ENCODE measurements at regions not wholly inside any gene's neighbourhood (a gene's known extent, or its start where the extent isn't known, plus 50 kb on each side); places are given as distances from the start of the nearest gene placed in this dataset.

DNA sequence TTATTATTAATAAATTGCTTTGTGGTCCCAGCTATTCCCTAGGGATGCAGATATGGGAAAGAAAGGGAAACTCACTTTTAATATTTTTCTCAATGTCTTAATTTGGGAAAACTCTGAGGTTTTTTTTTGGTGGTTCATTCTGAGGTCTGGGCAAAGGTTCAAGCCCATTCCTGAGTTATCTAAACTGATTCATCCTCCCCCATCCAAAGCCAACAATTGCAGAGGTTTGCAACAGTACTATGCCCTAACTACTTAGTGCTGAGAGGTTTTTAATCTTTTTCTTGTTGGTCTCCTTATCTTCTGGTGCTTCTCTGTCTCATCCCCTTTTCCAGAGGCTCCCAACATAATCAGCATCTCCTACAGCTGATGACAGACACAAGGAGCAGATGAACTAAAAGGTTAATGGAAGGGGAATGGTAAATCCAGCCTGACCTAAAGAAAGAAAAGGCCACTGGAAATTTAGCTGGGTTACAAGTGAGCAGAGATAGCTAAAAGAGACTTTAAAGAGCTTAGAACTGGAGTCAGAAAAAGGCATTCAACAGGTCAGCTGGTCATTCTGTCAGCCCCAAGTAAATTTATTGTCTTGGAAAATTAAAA is 390.4 kb downstream of the TGFB2 start:
- in situ Hi-C loops (cut with HindIII; ENCODE audit: low pct_unique_long_range_greater_than_20kb, low sequenced_read_pairs), result no loop called here
- TF ChIP-seq JUND (IDR thresholded peaks at IDR 0.05; ENCODE audit: low read depth), result no peak
- no peak for DNase-seq (ENCODE audit: low read depth in 1 of 2, low spot score in 1 of 2)

DNA sequence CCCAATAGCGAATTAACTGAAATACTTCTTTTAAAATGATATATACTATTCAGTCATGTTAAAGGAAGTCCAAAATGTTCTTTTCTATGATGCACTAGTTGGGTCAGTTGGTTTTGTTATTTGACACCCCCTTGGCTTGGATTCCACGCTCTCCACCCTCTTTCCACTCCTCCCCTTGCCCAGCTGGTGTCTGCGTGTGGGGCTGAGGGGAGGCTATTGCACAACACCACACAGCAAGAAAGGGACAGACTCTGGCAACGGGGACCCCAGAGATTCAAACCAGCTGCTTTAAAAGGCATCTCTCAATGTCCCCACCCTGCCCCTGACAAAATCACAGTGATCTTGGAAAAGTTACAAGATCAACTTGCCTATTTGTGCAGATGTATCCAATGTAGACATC is 394.3 kb downstream of the TGFB2 start:
- in situ Hi-C loops (cut with HindIII; ENCODE audit: low pct_unique_long_range_greater_than_20kb, low sequenced_read_pairs), result no loop called here
- no peak for DNase-seq (ENCODE audit: low read depth in 1 of 2, low spot score in 1 of 2)
- TF ChIP-seq JUND (IDR thresholded peaks at IDR 0.05; ENCODE audit: low read depth), result no peak

DNA sequence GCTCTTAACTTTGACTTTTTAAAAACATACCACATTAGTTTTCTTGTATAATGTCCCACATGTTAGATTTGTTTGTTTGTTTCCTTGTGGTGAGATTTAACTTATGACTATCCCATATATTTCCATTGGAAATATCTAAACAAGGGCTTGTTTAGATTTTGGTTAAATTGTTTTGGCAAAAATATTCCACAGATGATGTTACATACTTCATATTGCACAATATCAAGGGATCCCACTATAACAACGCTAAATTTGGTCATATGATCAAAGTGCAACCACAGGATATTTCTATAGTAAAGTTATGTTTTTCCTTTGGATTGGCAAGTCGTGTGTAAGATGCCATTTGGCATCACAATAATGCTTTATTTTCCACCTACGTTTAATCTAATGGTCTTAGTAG is 396.7 kb downstream of the TGFB2 start:
- no peak for TF ChIP-seq JUND (IDR thresholded peaks at IDR 0.05; ENCODE audit: low read depth)
- DNase-seq (ENCODE audit: low read depth in 1 of 2, low spot score in 1 of 2), result no peak
- in situ Hi-C loops (cut with HindIII; ENCODE audit: low pct_unique_long_range_greater_than_20kb, low sequenced_read_pairs), result no loop called here

DNA sequence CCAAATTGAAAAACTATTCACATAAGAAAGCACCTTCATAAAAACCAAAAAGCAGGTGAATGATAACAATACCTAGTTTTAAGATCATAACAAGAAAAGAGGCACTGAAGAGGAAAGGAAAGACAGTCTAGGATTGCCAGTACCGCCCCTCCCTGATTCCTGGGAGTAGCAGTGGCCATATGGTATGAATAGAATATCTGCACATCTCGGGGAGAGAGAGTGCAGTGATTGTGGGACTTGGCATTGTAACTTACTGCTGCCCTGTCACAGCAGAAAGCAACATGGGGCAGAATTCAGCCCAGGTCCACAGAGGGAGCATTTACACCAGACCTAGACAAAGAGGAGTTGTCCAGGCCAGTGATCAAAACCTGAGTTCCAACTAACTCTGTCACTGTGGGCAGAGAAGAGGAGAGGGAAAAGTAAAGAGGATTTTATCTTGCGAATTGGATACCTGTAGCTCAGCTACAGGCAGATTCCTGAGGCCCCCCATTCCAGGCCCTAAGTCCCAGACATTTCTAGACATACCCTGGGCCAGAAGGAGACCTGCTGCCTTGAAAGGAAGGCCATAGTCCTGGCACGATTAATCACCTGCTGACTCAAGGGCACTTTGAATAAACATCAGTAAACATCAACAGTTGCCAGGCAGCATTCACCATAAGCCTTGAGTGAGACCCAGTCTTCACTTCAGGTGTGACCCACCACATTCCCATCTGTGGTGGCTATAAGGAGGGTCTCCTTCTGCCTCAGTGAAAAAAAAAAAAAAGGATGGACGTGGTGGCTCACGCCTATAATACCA is 397.5 kb downstream of the TGFB2 start:
- DNase-seq (ENCODE audit: low read depth in 1 of 2, low spot score in 1 of 2), result no peak
- TF ChIP-seq JUND (IDR thresholded peaks at IDR 0.05; ENCODE audit: low read depth), result no peak
- in situ Hi-C loops (cut with HindIII; ENCODE audit: low pct_unique_long_range_greater_than_20kb, low sequenced_read_pairs), result no loop called here

DNA sequence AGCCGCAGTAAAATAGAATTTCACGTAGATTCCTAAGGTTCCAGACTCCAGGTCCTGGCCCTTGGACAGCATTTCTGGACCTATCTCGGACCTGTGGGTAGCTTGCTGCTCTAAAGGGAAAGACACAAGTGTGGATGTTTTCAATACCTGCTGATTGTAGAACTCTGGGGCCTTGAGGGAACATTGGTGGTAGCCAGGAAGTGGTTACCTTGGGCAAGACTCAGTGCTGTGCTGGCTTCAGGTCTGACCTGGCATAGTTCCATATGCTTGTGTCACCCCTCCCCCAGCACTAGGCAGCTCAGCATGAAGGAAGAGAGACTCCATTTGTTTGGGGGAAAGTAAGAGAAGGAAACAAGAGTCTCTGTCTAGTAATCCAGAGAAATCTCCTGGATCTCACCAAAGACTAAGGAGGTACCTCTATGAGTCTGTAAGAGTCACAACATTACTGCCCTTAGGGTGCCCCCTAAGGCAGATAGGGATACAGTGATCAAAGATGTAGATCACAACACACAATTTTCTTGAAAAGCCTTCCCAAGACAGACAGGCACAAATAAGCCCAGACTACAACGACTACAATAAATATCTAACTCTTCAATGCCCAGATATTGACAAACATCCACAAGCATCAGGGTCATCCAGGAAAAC is 398.8 kb downstream of the TGFB2 start:
- DNase-seq (ENCODE audit: low read depth in 1 of 2, low spot score in 1 of 2), result no peak
- in situ Hi-C loops (cut with HindIII; ENCODE audit: low pct_unique_long_range_greater_than_20kb, low sequenced_read_pairs), result no loop called here

DNA sequence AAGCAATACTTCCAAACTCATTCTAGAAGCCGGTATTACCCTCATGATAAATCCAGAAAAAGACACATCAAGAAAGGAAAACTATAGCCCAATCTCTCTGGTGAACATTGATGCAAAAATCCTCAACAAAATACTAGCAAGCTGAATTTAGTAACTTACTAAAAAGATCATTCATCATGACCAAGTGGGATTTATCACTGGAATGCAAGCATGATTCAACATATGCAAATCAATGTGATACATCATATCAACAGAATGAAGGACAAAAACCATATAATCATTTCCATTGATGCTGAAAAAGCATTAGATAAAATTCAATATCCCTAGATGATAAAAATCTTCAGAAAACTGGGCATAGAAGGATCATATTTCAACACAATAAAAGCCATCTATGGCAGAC is 402.9 kb downstream of the TGFB2 start:
- in situ Hi-C loops (cut with HindIII; ENCODE audit: low pct_unique_long_range_greater_than_20kb, low sequenced_read_pairs), result no loop called here
- no peak for DNase-seq (ENCODE audit: low read depth in 1 of 2, low spot score in 1 of 2)
- TF ChIP-seq JUND (IDR thresholded peaks at IDR 0.05; ENCODE audit: low read depth), result no peak

More for the DNA sequence above, 398.8 kb downstream of the TGFB2 start:
- TF ChIP-seq JUND (IDR thresholded peaks at IDR 0.05; ENCODE audit: low read depth), result no peak

DNA sequence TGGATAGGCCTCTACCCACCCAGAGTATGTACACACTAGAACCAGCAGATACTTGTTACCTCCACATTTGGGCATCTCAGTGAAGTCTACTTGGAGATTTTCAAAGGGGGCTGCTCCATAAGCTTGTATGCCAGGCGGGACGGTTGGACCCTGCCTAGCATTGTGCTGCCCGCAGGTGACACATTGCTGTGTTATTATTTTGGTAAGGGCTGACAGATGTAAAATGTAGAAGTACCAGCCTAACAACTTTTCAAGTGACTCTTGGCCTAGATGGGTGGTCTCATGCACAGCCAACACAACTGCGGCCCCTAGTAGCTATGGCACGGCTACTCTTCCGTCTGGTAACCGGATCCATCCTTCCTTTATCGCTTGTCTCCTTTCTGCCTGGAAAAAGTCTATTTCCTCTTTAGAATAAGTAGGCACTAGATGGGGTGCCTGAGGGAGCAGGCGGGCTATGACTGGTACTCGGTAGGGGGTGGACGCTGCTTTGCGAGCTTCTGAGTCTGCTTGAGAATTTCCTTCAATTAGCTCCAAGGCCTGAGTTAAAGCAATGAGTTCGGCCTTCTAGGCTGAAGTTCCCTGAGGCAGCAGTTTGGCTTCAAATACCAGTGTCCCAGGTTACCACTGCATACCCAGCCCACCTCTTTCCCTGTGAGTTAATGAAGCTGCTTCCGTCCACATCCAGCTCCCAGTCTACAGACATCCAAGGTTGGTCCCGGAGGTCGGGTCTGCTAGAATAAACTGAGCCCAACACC is 405.3 kb downstream of the TGFB2 start:
- DNase-seq (ENCODE audit: low read depth in 1 of 2, low spot score in 1 of 2), result no peak
- in situ Hi-C loops (cut with HindIII; ENCODE audit: low pct_unique_long_range_greater_than_20kb, low sequenced_read_pairs), result no loop called here
- TF ChIP-seq JUND (IDR thresholded peaks at IDR 0.05; ENCODE audit: low read depth), result no peak

DNA sequence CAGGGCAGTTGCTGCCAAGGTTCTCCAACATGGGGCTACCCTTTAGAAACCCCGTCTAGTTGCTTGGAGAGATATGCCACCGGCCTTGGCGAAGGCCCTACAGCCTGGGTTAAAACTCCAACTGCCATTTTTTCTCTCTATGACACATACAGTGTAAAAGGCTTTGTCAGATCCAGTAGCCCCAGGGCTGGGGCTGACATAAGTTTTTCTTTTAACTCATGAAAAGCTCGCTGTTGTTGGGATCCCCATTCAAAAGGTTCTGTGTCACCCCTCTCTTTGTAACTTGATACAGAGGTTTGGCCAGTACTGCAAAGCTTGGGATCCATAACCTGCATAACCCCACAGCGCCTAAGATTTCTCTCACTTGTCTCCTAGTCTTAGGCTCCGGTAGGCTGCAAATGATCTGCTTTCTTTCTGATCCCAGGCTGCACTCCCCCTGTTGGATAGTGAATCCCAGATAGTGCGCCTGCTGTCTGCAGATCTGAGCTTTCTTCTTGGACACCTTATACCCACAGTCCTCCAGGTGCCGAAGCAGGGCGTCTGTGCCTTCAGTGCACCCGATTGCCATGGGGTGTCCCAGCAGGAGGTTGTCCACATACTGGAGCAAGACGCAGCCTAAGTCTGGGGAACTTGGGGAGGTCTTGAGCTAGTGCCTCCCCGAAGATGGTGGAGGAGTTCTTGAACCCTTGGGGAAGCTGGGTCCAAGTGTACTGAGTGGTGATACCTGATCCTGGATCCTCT is 406.2 kb downstream of the TGFB2 start:
- in situ Hi-C loops (cut with HindIII; ENCODE audit: low pct_unique_long_range_greater_than_20kb, low sequenced_read_pairs), result no loop called here
- DNase-seq (ENCODE audit: low read depth in 1 of 2, low spot score in 1 of 2), result no peak

DNA sequence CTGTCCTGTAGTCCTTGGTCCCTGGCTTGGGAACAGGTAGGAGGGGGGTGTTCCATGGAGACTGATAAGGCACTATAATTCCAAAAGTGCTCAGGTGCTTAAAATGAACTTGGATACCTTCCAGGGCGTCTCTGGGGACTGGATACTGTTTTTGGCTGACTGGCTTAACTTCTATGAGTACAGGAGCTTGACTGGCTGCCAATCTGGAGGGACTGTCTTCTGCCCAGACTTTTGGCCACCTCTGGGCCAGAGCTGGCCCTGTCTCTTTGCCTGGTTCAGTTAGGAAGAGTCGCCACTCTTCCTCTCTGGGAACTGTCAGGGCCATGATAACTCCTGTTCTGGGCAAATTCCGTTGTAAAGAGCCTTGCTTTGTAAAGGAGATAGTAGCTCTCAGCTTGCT is 407.0 kb downstream of the TGFB2 start:
- in situ Hi-C loops (cut with HindIII; ENCODE audit: low pct_unique_long_range_greater_than_20kb, low sequenced_read_pairs), result no loop called here
- TF ChIP-seq JUND (IDR thresholded peaks at IDR 0.05; ENCODE audit: low read depth), result no peak
- DNase-seq (ENCODE audit: low read depth in 1 of 2, low spot score in 1 of 2), result no peak

More for the DNA sequence above, 406.2 kb downstream of the TGFB2 start:
- no peak for TF ChIP-seq JUND (IDR thresholded peaks at IDR 0.05; ENCODE audit: low read depth)

DNA sequence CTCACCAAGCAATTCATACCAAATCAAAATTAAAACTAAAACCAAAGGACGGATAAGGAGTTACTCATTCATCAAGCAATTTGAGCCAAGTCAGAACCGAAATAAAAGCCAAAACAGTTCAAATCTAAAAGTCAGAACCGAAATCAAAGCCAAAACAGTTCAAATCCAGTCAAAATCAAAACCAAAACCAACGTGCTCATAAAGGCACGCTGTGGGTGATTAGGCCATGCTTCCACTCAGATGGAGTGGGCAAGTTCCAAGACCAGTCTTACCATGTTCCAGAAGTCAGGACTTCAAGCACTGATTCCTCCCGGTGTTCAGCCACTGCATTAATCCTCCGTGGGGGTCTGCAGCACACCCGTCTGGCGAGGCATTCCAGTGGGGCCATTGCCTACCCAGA is 409.3 kb downstream of the TGFB2 start:
- no peak for DNase-seq (ENCODE audit: low read depth in 1 of 2, low spot score in 1 of 2)
- in situ Hi-C loops (cut with HindIII; ENCODE audit: low pct_unique_long_range_greater_than_20kb, low sequenced_read_pairs), result no loop called here
- TF ChIP-seq JUND (IDR thresholded peaks at IDR 0.05; ENCODE audit: low read depth), result no peak

DNA sequence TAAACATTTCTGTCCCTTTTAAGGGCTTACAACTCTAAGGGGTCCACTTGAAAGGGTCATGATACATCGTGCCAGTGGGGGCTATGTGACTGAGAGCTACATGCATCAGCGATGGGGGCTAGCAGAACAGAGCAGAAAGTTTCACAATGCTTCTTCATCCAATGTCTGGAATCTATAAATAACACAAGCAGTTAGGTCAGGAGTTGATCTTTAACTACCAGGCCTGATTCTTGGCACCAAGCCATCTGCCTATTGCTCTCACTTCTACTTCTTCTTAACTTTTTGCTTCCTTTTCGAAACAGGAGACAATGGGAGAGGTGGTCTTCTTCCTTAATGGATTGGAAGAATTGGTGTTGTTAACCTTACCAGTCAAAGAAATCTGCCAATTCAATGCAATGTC is 410.0 kb downstream of the TGFB2 start:
- TF ChIP-seq JUND (IDR thresholded peaks at IDR 0.05; ENCODE audit: low read depth), result no peak
- in situ Hi-C loops (cut with HindIII; ENCODE audit: low pct_unique_long_range_greater_than_20kb, low sequenced_read_pairs), result no loop called here
- no peak for DNase-seq (ENCODE audit: low read depth in 1 of 2, low spot score in 1 of 2)

DNA sequence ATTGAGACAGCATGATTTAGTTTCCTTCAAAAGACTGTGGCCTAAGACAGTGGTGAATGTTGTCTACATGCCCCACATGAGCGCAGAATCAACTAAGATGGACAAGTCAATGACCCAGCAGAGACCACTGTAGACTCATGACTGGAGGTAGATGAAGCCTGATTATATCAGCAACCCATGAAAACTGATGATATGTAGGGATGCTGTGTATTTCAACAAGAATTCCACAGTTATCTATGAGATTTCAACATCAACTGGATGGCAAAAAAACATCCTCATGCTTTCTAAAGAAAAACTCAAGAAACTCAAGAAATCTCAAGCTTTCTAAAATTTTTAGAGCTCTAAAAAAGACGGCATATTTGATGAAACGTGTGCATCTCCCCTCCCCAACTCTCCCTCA is 413.9 kb upstream of the LYPLAL1 start:
- in situ Hi-C loops (cut with HindIII; ENCODE audit: low pct_unique_long_range_greater_than_20kb, low sequenced_read_pairs), result no loop called here
- no peak for TF ChIP-seq JUND (IDR thresholded peaks at IDR 0.05; ENCODE audit: low read depth)
- no peak for DNase-seq (ENCODE audit: low read depth in 1 of 2, low spot score in 1 of 2)
